NCI-H82 treated with DMSO at 0.1 percent for 48 hours (cell line): ENCODE measurements at regions not wholly inside any gene's neighbourhood (a gene's known extent, or its start where the extent isn't known, plus 50 kb on each side); places are given as distances from the start of the nearest gene placed in this dataset.

Experiments
- DNase-seq: peaks from one replicate; lab custom pipeline; 2025; ENCODE audit not compliant: unreplicated experiment; lab: John Stamatoyannopoulos, UW

DNA sequence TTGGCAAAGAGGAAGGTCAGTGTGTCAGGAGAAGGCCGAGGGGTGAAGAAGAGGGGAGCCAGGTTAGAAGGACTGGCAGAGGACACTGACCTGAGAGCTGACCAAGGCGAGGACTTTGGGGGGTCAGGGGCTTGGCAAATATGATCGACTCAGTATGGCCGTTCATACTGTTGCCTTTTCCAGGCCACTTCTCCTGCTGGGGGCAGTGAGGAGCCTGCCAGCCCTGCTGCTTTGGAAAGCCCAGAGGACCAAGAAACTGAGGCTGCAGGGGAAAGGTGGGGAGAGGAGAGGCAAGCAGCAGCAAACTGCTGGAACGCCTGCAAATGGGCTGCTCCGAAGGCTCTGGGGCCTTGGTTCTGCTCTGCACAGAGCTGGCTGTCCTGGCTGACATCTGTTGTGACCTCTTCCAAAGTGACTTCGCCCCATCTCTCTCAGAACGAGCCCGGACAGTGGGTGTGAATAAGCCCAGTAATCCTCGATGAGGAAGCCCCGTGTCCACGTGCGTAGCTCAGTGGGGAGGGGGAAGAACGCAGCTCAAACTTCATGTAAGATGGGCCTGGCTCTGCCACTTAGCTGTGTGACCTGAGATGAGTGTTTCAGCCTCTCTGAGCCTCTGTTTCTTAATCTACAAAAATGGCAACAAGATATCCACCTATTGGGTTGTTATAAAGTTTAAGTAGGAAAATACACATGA lies 111.3 kb downstream of the SALL1 start:
- DNase-seq, result no peak

DNA sequence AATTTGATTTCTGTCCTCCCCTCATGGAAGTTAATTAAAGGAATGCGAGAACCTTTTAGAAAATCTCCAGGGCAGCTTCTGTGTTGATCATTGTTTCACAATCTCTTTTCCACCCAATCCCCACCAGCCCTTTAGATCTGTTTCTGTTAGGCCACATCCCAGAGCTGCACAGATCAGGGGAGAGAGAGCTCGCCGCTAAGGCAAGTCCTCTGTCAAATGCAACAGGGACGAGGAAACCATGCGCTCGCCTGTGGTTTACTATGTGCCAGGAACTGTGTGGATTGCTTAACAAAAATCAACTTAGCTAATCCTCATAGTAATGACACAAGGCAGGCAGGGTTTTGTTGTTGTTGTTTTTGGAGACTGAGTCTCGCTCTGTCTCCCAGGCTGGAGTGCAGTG lies 115.4 kb downstream of the SALL1 start:
- no peak for DNase-seq

DNA sequence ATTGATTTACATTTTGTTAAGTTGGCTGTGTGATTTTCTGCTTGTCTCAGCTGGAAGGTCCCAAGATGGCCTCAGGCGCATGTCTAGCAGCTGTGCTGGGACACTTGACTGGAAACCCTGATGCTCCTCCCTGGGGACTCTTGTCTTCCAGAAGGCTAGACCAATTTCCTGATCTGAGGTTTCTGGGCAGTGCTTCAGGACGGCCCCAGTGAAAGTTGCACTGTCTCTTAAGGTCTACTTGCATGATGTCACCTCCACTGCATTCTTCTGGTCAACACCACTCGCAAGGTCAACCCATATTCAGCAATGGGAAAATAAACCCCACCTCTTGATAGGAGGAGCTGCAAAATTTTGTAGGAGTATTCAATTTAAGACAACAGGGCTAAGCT lies 116.0 kb downstream of the SALL1 start:
- no peak for DNase-seq

DNA sequence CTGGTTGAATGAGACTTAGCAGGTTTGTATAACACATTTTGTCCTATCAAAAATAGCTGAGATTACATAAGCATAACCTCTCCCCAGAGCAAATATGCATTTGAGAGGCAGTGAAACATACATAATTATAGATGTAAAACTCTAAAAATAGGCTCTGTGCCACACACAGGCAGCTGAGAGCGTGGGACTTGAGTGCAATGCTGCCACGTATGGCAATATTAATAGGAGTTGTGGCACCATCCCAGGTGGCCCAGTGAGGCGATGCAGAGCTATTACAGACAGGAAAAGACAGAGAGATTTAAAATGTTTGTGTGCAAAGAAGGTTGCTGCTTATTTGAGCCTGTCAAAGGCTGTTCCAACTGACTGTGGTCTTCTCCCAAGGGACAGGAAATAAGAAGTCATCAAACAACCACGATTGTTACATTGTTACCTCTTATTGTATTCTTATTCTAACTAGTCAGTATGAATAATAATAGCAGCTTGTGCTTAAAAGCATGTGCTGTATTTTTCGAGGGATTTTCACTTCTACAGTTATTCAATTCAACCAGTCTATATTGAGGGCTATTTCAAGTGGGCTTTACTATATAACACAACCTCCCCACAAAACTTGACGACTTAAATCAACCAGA lies 116.5 kb downstream of the SALL1 start:
- DNase-seq, result no peak

DNA sequence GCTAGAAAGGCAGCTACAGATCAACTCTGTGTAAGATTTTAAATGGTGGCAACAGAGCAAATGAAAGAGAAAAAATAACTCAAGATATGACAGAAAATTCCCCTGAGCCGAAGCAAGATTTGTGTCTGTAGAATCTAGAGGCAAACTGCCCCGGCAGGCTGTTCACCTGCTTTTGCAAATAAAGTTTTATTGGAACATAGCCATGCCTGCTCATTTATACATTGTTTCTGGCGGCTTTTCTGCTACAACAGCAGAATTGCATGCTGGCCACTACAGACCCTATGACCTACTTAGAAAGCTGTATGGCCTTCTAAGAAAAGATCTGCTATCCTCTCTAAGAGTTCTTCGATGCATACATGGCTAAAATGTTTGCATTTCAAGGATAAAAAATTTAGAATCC lies 119.5 kb downstream of the SALL1 start:
- DNase-seq, result no peak

DNA sequence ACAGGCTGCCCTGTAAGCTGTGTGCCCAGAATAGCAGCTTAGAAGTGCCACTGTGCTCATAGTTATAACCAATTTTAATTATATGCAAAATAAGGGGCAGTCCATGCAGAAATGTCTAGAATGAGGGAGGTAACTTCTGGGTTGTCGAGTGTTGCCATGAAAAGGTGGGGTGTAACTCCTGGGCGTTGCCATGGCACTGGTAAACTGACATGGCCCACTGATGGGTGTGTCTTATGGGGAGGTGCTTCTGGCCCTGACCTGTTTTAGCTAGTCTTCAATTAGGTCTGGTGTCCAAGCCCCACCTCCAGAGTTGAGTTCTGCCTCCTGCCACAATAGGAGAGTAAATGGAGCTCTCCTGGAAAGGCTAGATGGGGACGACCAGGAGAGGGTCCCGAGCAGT lies 120.6 kb downstream of the SALL1 start:
- DNase-seq, result no peak

DNA sequence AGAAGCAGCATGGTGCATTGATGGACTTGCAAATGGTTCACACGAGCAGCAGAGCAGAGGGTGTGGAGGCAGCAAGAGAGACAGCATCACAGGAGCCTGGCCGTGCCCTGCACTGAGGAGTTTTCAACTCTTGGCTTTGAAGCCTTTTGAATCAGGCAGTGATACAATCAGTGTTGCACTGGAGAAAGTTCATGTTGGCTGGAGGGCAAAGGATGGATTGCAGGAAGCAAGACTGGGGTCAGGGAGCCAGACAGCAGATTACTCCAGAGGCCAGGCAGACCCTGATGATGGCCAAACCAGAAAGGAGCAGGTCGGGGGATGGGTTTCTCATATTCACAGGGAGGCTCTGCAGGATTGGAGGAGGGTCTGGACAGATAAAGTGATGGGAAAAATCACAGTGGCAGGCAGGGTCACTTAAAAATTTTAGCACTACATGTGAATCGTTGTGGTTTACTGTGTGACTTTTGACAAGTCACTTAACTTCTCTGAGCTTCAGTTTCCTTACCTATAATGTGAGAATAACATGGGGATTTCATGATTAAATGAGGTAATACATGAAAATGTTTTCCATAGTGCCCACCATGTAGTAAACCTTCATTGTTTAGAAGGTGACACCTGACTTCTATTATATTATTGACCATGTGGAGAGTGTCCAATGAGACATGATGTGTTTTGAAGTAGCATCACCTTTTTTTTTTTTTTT lies 125.3 kb downstream of the SALL1 start:
- DNase-seq, result no peak

DNA sequence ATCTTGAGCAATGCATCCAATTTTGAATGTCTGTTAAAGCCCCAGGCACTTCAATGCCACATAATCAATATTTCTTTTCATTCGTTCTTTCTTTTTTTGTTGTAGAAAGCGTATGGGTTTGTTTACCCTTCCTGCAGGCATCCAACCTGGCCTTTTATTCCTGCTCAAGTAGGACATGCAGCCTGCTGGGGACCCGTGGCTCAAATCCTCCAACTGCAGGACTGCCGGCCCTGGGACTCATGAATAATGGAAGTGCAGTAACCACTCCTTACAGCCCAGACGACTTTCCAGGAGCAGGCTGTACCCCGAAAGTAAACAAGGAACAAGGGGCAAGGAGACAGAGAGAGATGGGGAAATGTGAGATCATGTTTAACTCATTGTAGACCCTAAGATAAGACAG lies 126.4 kb downstream of the SALL1 start:
- DNase-seq, result no peak

DNA sequence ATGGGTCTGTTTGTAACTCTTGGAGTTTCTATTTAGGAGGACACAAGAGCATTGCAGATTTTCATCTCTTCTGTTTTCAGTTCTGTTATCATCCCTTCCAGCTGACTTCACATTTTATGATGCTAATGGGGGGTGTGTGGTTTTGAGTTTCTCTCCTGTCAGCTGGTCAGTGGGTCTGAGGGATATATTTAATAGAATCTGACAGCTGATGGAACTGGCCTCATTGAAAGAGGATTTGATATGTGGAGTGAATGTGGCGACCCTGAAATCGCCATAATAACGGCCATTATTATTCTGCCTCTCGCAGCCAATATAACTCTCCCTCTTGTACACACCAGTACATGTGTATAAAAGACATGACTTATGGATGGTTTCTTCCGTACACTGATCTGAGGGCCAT lies 128.1 kb downstream of the SALL1 start:
- DNase-seq, result no peak

DNA sequence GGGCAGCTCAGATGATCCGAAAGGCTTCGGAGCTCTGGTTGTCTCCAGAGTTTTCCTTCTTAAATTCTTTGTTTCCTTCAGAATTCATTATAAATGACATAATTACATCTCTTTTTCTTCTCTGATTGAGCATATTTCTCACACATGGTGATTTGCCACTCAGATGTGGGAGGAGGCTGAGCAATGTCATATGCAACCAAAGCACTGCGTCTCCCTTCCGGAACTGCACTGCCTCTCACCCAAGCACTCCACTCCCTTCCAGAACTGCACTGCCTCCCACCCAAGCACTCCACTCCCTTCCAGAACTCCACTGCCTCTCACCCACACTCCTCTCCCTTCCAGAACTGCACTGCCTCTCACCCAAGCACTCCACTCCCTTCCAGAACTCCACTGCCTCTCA lies 131.5 kb downstream of the SALL1 start:
- no peak for DNase-seq

DNA sequence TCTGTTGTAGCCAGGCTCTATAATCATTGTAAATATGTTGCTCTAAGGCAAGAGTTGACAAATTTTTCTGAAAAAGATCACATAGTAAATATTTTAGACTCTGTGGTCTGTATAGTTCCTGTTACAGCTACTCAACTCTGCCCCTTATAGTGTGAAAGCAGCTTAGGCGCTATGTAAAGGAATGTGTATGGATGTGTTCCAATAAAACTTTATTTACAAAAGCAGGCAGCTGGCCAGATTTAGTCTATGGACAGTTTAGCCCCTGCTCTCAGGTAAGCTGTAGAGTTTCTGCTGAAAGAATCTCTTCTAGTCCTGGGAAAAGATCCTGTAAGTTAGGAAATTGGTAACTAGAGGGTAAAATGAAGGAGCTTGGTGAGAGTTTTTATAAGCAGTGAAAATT lies 133.1 kb downstream of the SALL1 start:
- no peak for DNase-seq

DNA sequence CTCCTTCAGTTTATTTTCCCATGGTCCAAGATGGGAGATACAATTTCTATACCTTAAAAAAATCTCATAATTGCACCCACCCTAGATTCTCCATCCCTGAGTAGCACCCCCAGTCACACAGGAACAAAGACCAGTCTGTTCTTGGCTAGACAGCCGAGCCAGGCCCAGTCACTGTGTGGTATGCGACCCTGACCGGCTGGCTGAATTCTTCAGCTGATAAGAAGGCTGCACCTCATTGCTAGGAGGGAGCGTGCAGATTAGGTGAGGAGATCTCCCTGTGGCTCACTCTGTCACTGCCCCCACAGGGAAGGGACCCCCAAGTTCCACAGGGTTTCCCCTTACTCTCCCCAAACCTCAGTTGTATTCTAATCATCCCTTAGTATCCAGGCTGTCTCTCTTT lies 138.7 kb downstream of the SALL1 start:
- no peak for DNase-seq

DNA sequence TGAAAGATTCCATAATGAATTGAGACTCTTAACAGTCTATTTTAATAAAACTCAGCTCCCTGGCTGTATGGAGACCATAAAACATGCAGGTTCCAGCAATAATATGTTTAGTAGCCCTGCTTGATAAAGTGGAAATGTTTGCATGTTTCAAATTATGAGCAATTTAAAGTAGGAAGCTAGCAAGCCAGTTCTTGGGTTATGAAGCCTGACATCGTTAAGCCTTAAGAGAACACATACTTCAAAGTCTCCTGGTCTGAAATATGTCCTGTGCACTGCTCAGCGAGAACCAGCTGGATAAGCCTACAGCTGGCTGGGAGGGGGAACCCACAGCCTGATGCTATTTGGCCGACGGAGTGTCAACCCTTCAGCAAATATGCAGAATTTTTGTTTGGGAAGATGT lies 140.3 kb downstream of the SALL1 start:
- no peak for DNase-seq

DNA sequence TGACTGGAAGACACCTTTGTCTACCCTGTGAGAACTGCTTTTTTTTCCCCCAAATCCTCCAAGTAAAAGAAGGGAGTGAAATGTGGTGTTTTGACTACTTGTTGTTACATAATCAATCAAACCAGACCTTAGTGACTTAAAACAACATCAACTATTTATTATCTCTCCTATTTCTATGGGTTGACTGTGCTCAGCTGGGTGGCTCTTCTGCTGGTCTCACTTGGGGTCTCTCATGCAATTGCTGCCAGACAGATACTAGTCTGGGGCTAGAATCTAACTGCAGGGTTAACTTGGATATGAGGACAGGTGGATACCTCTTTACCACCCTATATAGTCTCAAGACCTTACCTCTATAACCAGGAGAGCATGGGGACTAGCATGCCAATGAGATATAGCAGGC lies 141.3 kb downstream of the SALL1 start:
- DNase-seq, result no peak

DNA sequence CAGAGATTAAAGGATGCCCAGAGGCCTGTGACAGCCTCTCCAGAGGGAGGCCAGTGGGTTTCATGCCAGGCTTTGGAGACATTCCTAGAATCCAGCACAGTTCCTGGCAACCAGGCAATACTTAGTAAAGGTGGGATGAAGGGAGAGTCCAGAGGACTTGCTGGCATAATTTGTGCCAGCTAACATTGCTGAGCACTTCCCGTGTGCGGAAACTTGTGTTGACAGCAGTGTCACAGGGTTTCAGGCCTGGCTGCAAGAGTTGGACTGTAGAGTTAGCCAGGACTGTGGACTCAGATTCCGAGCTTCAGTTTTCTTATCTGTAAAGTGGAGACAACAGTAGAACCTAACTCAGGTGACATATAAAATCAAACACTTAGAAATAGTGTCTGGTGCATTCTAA lies 141.7 kb downstream of the SALL1 start:
- no peak for DNase-seq

DNA sequence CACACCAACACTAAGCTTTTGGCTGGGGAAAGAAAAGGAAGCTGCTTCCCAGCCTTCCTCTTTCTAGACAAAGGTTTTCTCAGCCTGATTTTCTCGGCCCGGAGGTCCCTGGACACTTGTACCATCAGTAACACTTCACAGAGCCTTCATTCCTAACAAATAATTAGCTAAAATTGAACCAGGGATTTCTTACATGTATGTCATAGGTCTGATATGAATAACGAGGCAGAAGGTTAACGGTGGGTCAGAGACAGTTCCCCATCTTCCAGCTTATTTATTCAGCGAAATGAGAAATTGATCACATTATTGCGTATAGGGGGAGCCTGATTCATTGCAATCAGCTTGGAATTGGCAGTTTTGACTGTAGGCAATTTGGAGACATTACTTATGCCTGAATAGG lies 142.5 kb downstream of the SALL1 start:
- no peak for DNase-seq

DNA sequence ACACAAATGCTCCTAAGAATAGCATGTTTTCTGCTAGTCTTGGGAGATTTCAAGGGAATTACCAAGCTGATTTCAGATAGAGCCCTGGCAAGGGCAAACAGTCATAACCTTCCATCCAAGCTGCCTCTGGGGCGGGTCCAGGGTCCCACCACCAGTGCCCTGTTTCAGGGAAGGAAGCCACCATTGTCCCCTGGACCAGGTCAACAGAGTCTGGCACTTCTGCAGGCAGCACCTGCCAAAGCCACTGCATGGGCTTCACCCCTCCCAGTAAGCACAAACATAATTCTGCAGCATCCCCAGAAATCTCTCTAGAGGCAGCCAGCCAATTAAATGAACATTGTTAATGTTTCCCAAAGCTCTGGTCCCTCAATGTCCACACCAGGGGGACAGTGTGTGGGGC lies 143.0 kb downstream of the SALL1 start:
- DNase-seq, result no peak

DNA sequence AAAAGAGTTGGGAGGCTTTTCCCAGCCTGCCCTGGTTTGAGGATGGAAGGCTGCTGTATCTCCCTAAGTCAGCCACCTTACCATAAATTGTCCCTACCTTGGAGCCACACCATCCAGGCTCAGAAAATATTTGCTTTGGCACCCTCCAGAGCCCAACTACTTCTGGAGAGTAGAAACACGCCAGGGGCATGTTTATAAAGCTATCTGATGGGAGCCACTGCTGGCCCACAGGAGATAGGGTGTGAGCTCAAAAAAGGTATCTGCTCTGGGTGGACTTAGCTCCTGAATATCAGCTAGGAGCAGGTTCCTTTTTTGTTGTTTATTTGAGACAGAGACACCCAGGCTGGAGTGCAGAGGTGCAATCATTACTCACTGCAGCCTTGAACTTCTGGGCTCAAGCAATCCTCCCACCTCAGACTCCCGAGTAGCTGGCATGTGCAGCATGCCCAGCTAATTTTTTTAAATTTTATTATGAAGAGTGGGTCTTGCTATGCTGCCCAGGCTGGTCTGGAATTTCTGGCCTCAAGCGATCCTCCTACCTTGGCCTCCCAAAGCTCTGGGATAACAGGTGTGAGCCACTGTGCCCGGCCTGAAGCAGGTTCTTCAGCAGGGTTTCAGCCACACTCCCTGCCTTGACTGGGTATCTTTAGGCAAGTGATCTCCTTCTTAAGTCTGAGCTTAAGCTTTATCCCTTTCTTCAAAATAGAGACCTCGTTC lies 147.1 kb downstream of the SALL1 start:
- DNase-seq, result no peak

DNA sequence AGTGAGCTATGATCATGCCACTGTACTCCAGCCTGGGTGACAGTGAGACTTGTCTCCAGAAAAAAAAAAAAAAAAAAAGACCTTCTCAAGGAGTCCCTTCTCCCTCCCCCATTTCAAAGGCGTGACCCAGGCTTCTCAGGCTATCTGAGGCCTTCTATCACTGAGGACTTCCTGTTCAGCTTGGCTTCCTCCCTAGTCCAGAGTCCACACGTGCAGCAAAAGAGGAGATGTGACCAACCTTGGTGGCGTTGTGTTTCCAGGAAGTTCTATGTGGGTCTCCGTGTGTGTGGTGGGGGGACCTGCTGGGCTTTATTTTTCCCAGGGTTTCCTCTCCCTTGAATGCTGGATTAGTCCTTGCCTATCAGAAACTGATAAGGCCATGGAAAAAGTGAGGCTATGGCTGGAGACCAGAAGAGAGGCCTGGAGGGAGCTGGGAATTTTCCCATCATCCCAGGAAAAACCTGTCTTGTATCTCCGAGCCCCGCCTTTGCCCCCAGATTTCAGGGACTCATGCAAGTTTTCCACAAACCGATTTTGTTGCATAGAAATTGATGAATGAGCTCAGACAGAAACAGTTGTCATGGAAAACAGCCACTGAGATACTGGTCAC lies 148.1 kb downstream of the SALL1 start:
- no peak for DNase-seq

DNA sequence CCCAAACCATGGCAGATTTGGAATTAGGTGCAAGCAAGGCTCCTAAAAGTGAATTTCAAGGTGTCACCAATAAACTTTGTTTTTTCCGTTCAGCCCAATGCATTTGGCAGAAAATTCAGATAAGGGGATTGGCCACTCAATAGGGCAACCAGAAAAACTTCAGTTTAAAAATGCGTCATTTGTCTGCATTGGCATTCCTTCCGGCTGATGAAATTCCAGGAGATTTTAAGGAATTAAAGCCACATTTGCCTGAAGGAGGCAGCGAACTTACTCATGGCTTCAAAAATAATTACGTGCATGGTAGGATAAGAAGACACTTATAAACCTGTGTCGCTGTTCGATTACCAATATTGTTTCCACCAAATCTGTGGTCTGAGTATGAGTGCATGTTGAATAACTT lies 151.9 kb downstream of the SALL1 start:
- no peak for DNase-seq

DNA sequence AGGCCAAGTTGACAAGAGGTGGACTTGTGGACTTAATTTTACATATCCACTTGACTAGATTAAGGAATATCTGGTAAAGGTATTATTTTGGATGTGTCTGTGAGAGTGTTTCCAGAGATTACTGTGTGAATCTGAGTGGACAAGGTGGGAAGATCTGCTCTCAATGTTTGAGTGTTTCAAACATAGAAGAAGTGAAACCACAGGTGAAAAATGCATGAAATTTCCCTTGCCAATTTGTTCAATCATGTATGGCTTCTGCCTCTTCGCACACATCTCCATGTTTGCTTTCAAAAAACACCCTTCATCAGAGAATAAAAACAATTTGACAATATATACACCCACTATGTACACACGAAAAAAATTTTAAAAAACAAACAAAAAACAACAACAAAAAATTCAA lies 152.7 kb downstream of the SALL1 start:
- DNase-seq, result no peak

DNA sequence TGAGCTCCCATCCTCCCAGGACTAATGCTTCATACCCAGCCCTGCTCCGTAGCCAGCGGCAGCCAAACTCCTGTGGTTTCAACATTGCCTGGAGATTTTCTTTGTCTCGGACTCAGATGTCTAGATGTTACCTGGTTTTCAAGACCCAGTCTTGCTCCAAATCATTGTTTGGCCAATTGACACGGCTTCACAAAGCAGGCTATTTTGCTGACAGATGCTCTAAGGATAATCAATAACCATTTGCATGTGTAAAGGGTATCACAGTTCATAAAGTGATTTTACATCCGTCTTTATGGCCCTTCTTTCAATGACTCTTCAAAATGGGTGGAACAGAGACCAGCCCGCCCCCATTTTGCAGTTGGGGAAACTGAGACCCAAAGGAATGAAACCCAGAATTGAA lies 153.4 kb downstream of the SALL1 start:
- no peak for DNase-seq
